HCT116 (cell line): ENCODE measurements at regions not wholly inside any gene's neighbourhood (a gene's known extent, or its start where the extent isn't known, plus 50 kb on each side); places are given as distances from the start of the nearest gene placed in this dataset.

Source experiments
- ATF3 ChIP-seq: IDR thresholded peaks from 2 replicates; pipeline ENCODE4 v1.6.1; 2012
- CTCF ChIP-seq, 3 experiments: fragments of 200-600 bp in 1 of 3; sonication (generic) in 1 of 3; IDR thresholded peaks in 2 of 3; conservative IDR thresholded peaks in 1 of 3; 2 replicates each; pipeline ENCODE4 v1.5.1; 2012 to 2017; ENCODE audit warnings: low read depth in 2 of 3, low read length in 2 of 3, antibody characterized with exemption in 1 of 3, borderline replicate concordance in 1 of 3, control low read depth in 1 of 3, mild to moderate bottlenecking in 1 of 3, mixed read lengths in 1 of 3, mixed run types in 1 of 3, moderate library complexity in 1 of 3; ENCODE audit not compliant: insufficient read depth in 1 of 3
- EGR1 ChIP-seq: IDR thresholded peaks from 2 replicates; pipeline ENCODE4 v1.6.1; 2012; ENCODE audit warnings: low read depth
- FOSL1 ChIP-seq: IDR thresholded peaks from 2 replicates; pipeline ENCODE4 v1.6.1; 2012; ENCODE audit warnings: low read depth
- JUND ChIP-seq: IDR thresholded peaks from 2 replicates; pipeline ENCODE4 v1.6.1; 2012
- POLR2A ChIP-seq: IDR thresholded peaks from 2 replicates; pipeline ENCODE4 v1.7.0; 2011; ENCODE audit warnings: borderline replicate concordance; ENCODE audit not compliant: insufficient read depth, insufficient read length; ENCODE audit errors: extremely low read depth
- POLR2AphosphoS5 ChIP-seq: IDR thresholded peaks from 2 replicates; pipeline ENCODE4 v1.6.1; 2011; ENCODE audit warnings: mild to moderate bottlenecking, low read depth, low read length, moderate library complexity
- RAD21 ChIP-seq: IDR thresholded peaks from 2 replicates; pipeline ENCODE4 v1.6.1; 2012; ENCODE audit warnings: low read depth, mild to moderate bottlenecking
- SP1 ChIP-seq: IDR thresholded peaks from 2 replicates; pipeline ENCODE4 v1.6.1; 2012; ENCODE audit warnings: low read depth
- TCF7L2 ChIP-seq: IDR thresholded peaks from 2 replicates; pipeline ENCODE4 v1.7.0; 2011; ENCODE audit warnings: borderline replicate concordance, inconsistent platforms; ENCODE audit not compliant: insufficient read depth, insufficient read length; ENCODE audit errors: extremely low read depth
- ZFX ChIP-seq: fragments of 450-650 bp; IDR thresholded peaks from 2 replicates; pipeline ENCODE4 v1.6.1; 2017
- ZNF274 ChIP-seq: fragments of 200-500 bp; sonication (Bioruptor generic); IDR thresholded peaks from 2 replicates; pipeline ENCODE4 v1.6.1; 2014; ENCODE audit warnings: mild to moderate bottlenecking, low read depth, low read length, inconsistent platforms

GRCh38 chr12:85623763-85624162 lies 212.4 kb downstream of the RASSF9 start:
- TF ChIP-seq POLR2AphosphoS5 = no peak
- TF ChIP-seq JUND = no peak
- no peak for TF ChIP-seq CTCF (IDR thresholded peaks at IDR 0.05 in 2 of 3, conservative IDR thresholded peaks at IDR 0.05 in 1 of 3; ENCODE audit: borderline replicate concordance in 1 of 3, insufficient read depth in 1 of 3, low read depth in 2 of 3, low read length in 2 of 3)
- TF ChIP-seq ZFX = no peak
- TF ChIP-seq ZNF274 = no peak
- no peak for TF ChIP-seq RAD21
- no peak for TF ChIP-seq EGR1
- no peak for TF ChIP-seq TCF7L2
- TF ChIP-seq SP1 = no peak
- TF ChIP-seq FOSL1 = no peak
- no peak for TF ChIP-seq POLR2A
- no peak for TF ChIP-seq ATF3
